H9 (cell line): ENCODE measurements at regions not wholly inside any gene's neighbourhood (a gene's known extent, or its start where the extent isn't known, plus 50 kb on each side); places are given as distances from the start of the nearest gene placed in this dataset.

Experiments used
- DNase-seq: peaks from one replicate; pipeline ENCODE4 v3.0.0-alpha.2; 2017
- H2AFZ ChIP-seq: one replicate; pipeline ENCODE4 v1.6.1; 2013; ENCODE audit warnings: mild to moderate bottlenecking, low read length, control low read depth, moderate library complexity
- H2AK5ac ChIP-seq: 2 replicates; pipeline ENCODE4 v1.6.1; 2013; ENCODE audit warnings: low read length, control low read depth, mixed read lengths; ENCODE audit not compliant: insufficient read length
- H2BK120ac ChIP-seq: one replicate; pipeline ENCODE4 v1.6.1; 2013; ENCODE audit warnings: low read depth, mild to moderate bottlenecking, low read length, control low read depth, inconsistent platforms; ENCODE audit not compliant: poor library complexity, severe bottlenecking
- H2BK12ac ChIP-seq: 2 replicates; pipeline ENCODE4 v1.6.1; 2013; ENCODE audit warnings: low read length, control low read depth, mixed read lengths, low read depth; ENCODE audit not compliant: insufficient read length
- H2BK15ac ChIP-seq: 2 replicates; pipeline ENCODE4 v1.6.1; 2013; ENCODE audit warnings: low read depth, low read length, control low read depth
- H2BK20ac ChIP-seq: one replicate; pipeline ENCODE4 v1.6.1; 2013; ENCODE audit warnings: low read depth, mild to moderate bottlenecking, low read length, control low read depth, inconsistent platforms; ENCODE audit not compliant: poor library complexity, severe bottlenecking
- H2BK5ac ChIP-seq: 2 replicates; pipeline ENCODE4 v1.6.1; 2013; ENCODE audit warnings: low read length, control low read depth, mixed read lengths; ENCODE audit not compliant: insufficient read length
- H3K14ac ChIP-seq: 2 replicates; pipeline ENCODE4 v1.6.1; 2013; ENCODE audit warnings: low read length, control low read depth; ENCODE audit not compliant: insufficient read depth
- H3K18ac ChIP-seq: 2 replicates; pipeline ENCODE4 v1.6.1; 2013; ENCODE audit warnings: low read depth, mild to moderate bottlenecking, mixed read lengths, low read length, control low read depth; ENCODE audit not compliant: insufficient read length
- H3K23ac ChIP-seq: 2 replicates; pipeline ENCODE4 v1.6.1; 2013; ENCODE audit warnings: low read length, control low read depth, mixed read lengths, low read depth; ENCODE audit not compliant: insufficient read length
- H3K23me2 ChIP-seq: 2 replicates; pipeline ENCODE4 v1.6.1; 2013; ENCODE audit warnings: low read depth, mild to moderate bottlenecking, mixed read lengths, low read length, control low read depth; ENCODE audit not compliant: insufficient read length, poor library complexity, severe bottlenecking
- H3K27ac ChIP-seq: 2 replicates; pipeline ENCODE4 v1.5.1; 2013; ENCODE audit warnings: low read length, control low read depth, mixed read lengths, low read depth; ENCODE audit not compliant: insufficient read length
- H3K27me3 ChIP-seq: 2 replicates; pipeline ENCODE4 v1.6.1; 2013; ENCODE audit warnings: low read length, control low read depth, inconsistent platforms; ENCODE audit not compliant: insufficient read depth
- H3K4ac ChIP-seq: 2 replicates; pipeline ENCODE4 v1.6.1; 2013; ENCODE audit warnings: low read depth, mild to moderate bottlenecking, control low read depth, inconsistent platforms, low read length, moderate library complexity
- H3K4me1 ChIP-seq: 2 replicates; pipeline ENCODE4 v1.6.1; 2013; ENCODE audit warnings: low read length, control low read depth, inconsistent platforms; ENCODE audit not compliant: insufficient read depth
- H3K4me2 ChIP-seq: 2 replicates; pipeline ENCODE4 v1.6.1; 2013; ENCODE audit warnings: low read length, control low read depth, mixed read lengths; ENCODE audit not compliant: insufficient read length, insufficient read depth
- H3K56ac ChIP-seq: 2 replicates; pipeline ENCODE4 v1.6.1; 2013; ENCODE audit warnings: low read depth, mild to moderate bottlenecking, mixed read lengths, low read length, control low read depth; ENCODE audit not compliant: insufficient read length
- H3K79me1 ChIP-seq: 2 replicates; pipeline ENCODE4 v1.6.1; 2013; ENCODE audit warnings: low read depth, mild to moderate bottlenecking, moderate library complexity, low read length, control low read depth, inconsistent platforms; ENCODE audit not compliant: insufficient read depth, poor library complexity, severe bottlenecking
- H3K79me2 ChIP-seq: 2 replicates; pipeline ENCODE4 v1.6.1; 2013; ENCODE audit warnings: low read length, control low read depth, inconsistent platforms; ENCODE audit not compliant: insufficient read depth
- H3K9ac ChIP-seq: 2 replicates; pipeline ENCODE4 v1.6.1; 2013; ENCODE audit warnings: low read length, control low read depth, mixed read lengths; ENCODE audit not compliant: insufficient read length; ENCODE audit errors: extremely low read depth
- H3K9me3 ChIP-seq: one replicate; pipeline ENCODE4 v1.6.1; 2013; ENCODE audit warnings: low read depth, low read length, inconsistent platforms; ENCODE audit not compliant: control insufficient read depth
- H3T11ph ChIP-seq: one replicate; pipeline ENCODE4 v1.6.1; 2013; ENCODE audit warnings: mild to moderate bottlenecking, low read length, control low read depth, inconsistent platforms
- H4K20me1 ChIP-seq: one replicate; pipeline ENCODE4 v1.6.1; 2013; ENCODE audit not compliant: control insufficient read depth, insufficient read length, insufficient read depth
- H4K5ac ChIP-seq: 2 replicates; pipeline ENCODE4 v1.6.1; 2013; ENCODE audit warnings: low read depth, mild to moderate bottlenecking, mixed read lengths, low read length, control low read depth; ENCODE audit not compliant: insufficient read length
- H4K8ac ChIP-seq: replicated peaks from 2 replicates; pipeline ENCODE4 v1.6.1; 2013; ENCODE audit warnings: low read length, control low read depth, mixed read lengths, low read depth; ENCODE audit not compliant: insufficient read length
- H4K91ac ChIP-seq: 2 replicates; pipeline ENCODE4 v1.6.1; 2013; ENCODE audit warnings: low read depth, mild to moderate bottlenecking, moderate library complexity, mixed read lengths, low read length, control low read depth; ENCODE audit not compliant: insufficient read length
- H3K27ac Mint-ChIP-seq, 3 experiments: 2 replicates in 2 of 3; 3 replicates in 1 of 3; pipeline ENCODE4 v1.8.0; 2020 to 2021; ENCODE audit warnings: mixed read lengths in 3 of 3, mild to moderate bottlenecking in 1 of 3, moderate library complexity in 1 of 3
- H3K27me3 Mint-ChIP-seq: 2 replicates; pipeline ENCODE4 v1.8.0; 2021; ENCODE audit warnings: low read depth, mild to moderate bottlenecking, moderate library complexity, mixed read lengths
- H3K36me3 Mint-ChIP-seq, 3 experiments: 2 replicates in 2 of 3; 3 replicates in 1 of 3; pipeline ENCODE4 v1.8.0; 2020 to 2021; ENCODE audit warnings: low read depth in 3 of 3, mixed read lengths in 3 of 3; ENCODE audit not compliant: insufficient read depth in 1 of 3
- H3K4me1 Mint-ChIP-seq, 2 experiments: 2 replicates each; pipeline ENCODE4 v1.8.0; 2020; ENCODE audit warnings: mixed read lengths in 2 of 2
- H3K4me3 Mint-ChIP-seq, 2 experiments: 2 replicates in 1 of 2; 3 replicates in 1 of 2; pipeline ENCODE4 v1.8.0; 2020 to 2021; ENCODE audit warnings: mild to moderate bottlenecking in 2 of 2, mixed read lengths in 2 of 2, moderate library complexity in 1 of 2
- H3K9me3 Mint-ChIP-seq, 2 experiments: 2 replicates in 1 of 2; 3 replicates in 1 of 2; pipeline ENCODE4 v1.8.0; 2020; ENCODE audit warnings: mild to moderate bottlenecking in 2 of 2, mixed read lengths in 2 of 2, moderate library complexity in 1 of 2
- WGBS: extraction: QIAGEN DNeasy Blood & Tissue Kit; methylation state at CpG from one replicate; pipeline ENCODE4 v1.1.7; 2013; ENCODE audit warnings: missing lambda C conversion rate, low lambda C conversion rate, mixed read lengths; ENCODE audit not compliant: insufficient read length; ENCODE audit errors: extremely low coverage; 5-methylcytosine and 5-hydroxymethylcytosine counted together
- TF ChIP-seq, protein P1 (sequence below): fragments of 200-600 bp; sonication (generic); conservative IDR thresholded peaks from 3 replicates; pipeline ENCODE4 v1.8.0; 2021; ENCODE audit warnings: antibody characterized with exemption, mild to moderate bottlenecking

GRCh38 chr21:25385341-25385740 lies 221.9 kb downstream of the MRPL39 start:
- no peak overlapping the region for H3K56ac ChIP-seq
- no peaks in the 10 kb centered on the region for H3K23me2 ChIP-seq
- H3K4me1 Mint-ChIP-seq, result peaks cover 7% of the 10 kb centered on the region in 2 experiments
- no peaks in the 10 kb centered on the region; the same call in 1 of the 2 replicates for H3K4me1 ChIP-seq
- H2AK5ac ChIP-seq, result no peak overlapping the region
- peaks cover 0 to 9% (median 0%) of the 10 kb centered on the region in 3 experiments; a peak in 3 of 7 replicates for H3K36me3 Mint-ChIP-seq
- H4K91ac ChIP-seq, result no peak overlapping the region
- no peak overlapping the region for H3K4me2 ChIP-seq
- H3K23ac ChIP-seq, result no peak overlapping the region
- H2BK15ac ChIP-seq, result no peak overlapping the region
- peaks cover 5 to 6% of the 10 kb centered on the region in 2 experiments for H3K9me3 Mint-ChIP-seq
- no peak overlapping the region for H3K18ac ChIP-seq
- H3K4me3 Mint-ChIP-seq, result no peak overlapping the region
- no peaks in the 10 kb centered on the region for H3K27me3 Mint-ChIP-seq
- H4K8ac ChIP-seq, result no peak overlapping the region
- H3K27ac ChIP-seq, result no peak overlapping the region
- H3K4ac ChIP-seq, result no peak overlapping the region
- no peak for DNase-seq
- H3K9ac ChIP-seq, result no peak overlapping the region
- H3K79me2 ChIP-seq, result no peaks in the 10 kb centered on the region
- H3K79me1 ChIP-seq, result no peaks in the 10 kb centered on the region
- H2BK120ac ChIP-seq, result no peak overlapping the region
- WGBS, result no CpG with 5 or more reads among the region's 3 CpGs
- H2BK12ac ChIP-seq, result no peak overlapping the region
- no peak overlapping the region for H3T11ph ChIP-seq
- H4K5ac ChIP-seq, result no peak overlapping the region
- H4K20me1 ChIP-seq, result no peaks in the 10 kb centered on the region
- no peak overlapping the region for H3K14ac ChIP-seq
- no peaks in the 10 kb centered on the region for H3K27me3 ChIP-seq
- H3K27ac Mint-ChIP-seq, result no peak overlapping the region
- no peak overlapping the region for H2AFZ ChIP-seq
- TF ChIP-seq, protein P1, sequence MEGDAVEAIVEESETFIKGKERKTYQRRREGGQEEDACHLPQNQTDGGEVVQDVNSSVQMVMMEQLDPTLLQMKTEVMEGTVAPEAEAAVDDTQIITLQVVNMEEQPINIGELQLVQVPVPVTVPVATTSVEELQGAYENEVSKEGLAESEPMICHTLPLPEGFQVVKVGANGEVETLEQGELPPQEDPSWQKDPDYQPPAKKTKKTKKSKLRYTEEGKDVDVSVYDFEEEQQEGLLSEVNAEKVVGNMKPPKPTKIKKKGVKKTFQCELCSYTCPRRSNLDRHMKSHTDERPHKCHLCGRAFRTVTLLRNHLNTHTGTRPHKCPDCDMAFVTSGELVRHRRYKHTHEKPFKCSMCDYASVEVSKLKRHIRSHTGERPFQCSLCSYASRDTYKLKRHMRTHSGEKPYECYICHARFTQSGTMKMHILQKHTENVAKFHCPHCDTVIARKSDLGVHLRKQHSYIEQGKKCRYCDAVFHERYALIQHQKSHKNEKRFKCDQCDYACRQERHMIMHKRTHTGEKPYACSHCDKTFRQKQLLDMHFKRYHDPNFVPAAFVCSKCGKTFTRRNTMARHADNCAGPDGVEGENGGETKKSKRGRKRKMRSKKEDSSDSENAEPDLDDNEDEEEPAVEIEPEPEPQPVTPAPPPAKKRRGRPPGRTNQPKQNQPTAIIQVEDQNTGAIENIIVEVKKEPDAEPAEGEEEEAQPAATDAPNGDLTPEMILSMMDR, result no peak
- no peak overlapping the region for H2BK20ac ChIP-seq
- H2BK5ac ChIP-seq, result no peak overlapping the region
- H3K9me3 ChIP-seq, result no peaks in the 10 kb centered on the region
